ENCODE measurements at regions not wholly inside any gene's neighbourhood (a gene's known extent, or its start where the extent isn't known, plus 50 kb on each side); places are given as distances from the start of the nearest gene placed in this dataset.
A peak's percentile ranks its signal among the peaks of the same experiment; 100 is the strongest.

DNA sequence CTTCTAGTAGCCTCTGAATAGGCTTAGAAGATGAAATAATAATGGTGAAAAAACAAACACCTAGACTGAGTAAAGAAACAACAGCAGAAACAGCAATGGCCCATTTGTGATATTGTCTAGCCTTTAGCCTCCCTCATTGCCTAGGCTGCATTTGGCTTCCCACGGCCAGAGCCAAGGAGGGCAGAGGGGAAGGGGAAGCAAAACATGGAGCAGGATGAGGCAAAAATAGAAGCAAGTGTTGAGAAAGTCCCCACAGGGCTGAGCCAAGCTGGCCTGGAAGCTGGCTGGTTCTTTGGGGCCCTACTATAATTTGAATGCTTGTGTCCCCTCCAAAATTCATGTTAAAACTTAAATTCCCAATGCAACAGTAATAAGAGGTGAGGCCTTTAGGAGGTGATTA, 60.2 kb upstream of the KSR1 start:
- DNase-seq: no peak

DNA sequence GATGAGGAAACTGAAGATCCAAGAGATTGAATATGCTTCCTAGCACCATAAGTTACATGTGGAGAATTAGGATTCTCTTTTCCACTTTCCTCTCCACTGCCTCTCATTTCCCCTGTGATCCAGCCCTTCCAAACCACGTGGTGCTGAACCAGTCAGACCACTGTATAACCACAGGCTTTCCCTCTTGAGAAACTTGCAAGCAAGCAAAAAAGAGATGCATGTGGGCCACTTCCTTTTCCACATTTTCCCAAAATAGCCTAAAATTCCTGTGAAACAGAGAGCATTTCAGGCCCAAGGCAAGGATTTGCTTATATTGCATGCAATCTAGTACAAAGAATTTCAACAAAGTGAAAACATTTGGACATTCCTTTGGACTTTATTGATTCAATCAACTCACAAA, 59.3 kb upstream of the KSR1 start:
- DNase-seq: peak; percentile 77

DNA sequence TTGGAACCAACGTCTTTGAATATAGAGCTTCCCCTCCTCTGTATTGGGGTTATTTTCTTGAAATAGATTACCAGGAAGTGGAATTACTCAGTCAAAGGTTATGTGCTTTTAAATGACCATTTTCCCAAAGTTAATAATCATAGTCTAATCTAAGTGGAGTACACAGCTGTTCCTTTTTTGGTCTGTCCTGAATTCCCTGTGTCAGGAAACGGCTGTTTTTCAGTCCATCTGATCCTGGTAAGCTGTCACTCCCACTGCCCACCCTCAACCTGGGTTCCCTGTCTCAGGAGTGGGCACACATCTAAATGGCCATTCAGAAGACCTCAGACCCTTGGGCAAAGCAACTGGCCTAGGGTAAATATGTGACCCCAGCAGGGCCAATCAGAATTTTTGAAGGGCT, 57.6 kb upstream of the KSR1 start:
- no peak for DNase-seq

DNA sequence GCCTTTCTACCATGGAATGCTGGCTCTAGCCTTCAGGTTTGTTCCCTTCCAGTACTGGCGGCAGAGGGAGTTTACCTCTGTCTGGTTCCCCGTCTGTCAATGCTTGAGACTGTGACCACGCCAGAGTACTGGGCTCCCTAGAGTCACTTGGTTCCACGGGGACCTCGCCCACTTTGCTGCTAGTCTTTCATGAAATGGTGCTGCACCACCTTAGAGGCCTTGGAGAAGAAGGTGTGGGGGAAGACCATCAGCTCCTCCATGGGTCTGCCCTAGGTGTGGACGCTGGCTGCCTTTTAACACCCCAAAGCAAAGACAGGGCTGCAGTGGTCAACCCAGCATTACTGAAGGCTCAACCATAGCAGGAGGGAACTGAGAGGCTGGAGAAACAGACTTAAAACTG, 55.3 kb upstream of the KSR1 start:
- DNase-seq: no peak

DNA sequence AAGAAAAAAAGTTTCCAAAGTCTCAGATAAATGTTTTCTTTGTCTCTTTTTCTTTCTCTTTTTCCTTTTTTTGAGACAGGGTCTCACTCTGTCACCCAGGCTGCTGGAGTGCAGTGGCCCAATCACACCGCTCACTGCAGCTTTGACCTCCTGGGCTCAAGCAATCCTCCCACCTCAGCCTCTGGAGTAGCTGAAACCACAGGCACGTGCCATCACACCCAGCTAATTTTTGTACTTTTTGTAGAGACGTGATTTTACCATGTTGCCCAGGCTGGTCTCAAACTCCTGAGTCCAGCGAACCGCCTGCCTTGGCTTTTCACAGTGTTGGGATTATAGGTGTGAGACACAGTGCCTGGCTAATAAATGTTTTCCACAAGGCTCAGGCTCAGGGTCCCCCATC, 53.3 kb upstream of the KSR1 start:
- DNase-seq: no peak

DNA sequence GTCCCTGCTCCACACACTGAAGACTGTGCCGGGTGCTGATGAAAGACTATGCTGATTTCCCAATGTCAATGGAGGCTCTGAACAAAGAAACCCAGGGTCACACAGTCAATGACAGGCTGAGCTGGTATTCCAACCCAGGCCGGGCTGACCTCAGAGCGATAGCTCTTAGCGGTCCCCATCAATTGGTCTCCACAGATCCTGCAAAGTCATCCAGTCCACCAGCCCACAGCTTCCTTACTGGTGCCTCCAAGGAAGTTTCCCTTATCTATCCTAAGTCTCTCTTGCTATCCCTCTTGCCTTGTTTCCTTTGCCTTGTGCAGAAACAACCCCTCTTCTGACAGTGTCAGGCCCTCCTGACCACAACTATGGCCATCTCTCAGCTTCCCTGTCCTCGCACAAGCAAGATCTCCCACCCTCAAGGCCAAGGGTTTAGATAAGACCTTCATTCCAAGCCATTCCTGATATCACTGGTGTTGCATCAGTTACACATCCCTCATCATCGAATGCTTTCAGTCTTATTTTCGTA, 52.7 kb upstream of the KSR1 start:
- DNase-seq: no peak

DNA sequence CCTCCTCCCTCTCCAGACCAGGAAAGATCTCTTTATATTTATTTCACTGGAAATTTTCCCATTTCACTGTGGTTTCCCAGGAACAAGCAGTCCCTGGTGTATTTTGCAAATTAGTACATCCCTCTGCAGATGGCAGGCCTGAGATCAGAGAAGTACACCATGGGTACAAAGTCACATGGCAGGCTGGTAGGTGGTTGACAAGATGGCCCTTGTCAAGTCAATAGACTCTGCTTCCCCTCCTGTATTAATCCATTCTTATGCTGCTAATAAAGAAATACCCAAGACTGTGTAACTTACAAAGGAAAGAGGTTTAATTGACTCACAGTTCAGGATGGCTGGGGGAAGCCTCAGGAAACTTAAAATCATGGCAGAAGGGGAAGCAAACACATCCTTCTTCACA, 51.6 kb upstream of the KSR1 start:
- DNase-seq: no peak

Data from fibroblast of skin of scalp (primary cell).